ENCODE measurements at regions not wholly inside any gene's neighbourhood (a gene's known extent, or its start where the extent isn't known, plus 50 kb on each side); places are given as distances from the start of the nearest gene placed in this dataset.

- no peak overlapping the region for H3K4me3 ChIP-seq (ENCODE audit: low read depth, low read length)
- POLR2A ChIA-PET = no interaction called here
- no peak for TF ChIP-seq CTCF (IDR thresholded peaks at IDR 0.05; ENCODE audit: insufficient read depth, low read length, missing control alignments)
- CTCF ChIA-PET = no interaction called here
- DNase-seq (ENCODE audit: low read depth, low spot score) = no peak
Measured at GRCh38 chr9:1454616-1455347, 404.6 kb downstream of the DMRT2 start.

- CTCF ChIA-PET = no interaction called here
- no peak for TF ChIP-seq CTCF (IDR thresholded peaks at IDR 0.05; ENCODE audit: insufficient read depth, low read length, missing control alignments)
- no peak overlapping the region for H3K4me3 ChIP-seq (ENCODE audit: low read depth, low read length)
- no peak for DNase-seq (ENCODE audit: low read depth, low spot score)
- POLR2A ChIA-PET = no interaction called here
Measured at GRCh38 chr9:1455766-1456165, 405.6 kb downstream of the DMRT2 start.

DNA sequence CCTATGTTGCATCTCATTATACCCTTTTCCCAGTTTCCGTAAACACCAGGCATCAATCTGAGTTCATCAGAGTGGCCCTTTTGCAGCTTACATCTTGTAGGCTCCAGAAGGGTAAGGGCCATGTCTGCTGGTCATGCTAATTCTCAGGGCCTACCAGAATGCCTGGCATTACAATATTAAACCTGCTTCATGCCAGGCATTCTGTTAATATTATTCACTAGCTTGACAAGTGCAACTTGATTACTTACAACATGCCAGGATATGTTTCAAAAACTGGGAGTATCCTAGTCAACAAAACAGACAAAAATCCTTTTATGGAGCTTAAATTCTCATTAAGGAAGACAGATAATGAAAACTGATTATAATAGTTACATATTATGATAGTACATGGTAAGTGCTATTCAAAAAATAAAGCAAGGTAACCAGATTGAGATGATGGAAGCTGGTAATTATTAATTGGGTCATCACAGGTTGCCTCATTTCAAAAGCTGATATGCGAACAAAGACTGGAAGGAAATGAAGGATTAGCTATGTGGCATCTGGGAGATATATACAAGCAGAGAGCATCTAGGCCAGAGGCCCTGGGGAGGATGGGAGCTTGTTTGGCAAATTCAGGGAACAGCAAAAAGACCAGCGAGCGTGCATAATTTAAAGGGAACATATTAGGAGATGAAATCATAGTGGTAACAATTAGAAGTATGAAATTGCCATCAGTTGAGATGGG lies 406.3 kb downstream of the DMRT2 start:
- no peak overlapping the region for H3K4me3 ChIP-seq (ENCODE audit: low read depth, low read length)
- no peak for DNase-seq (ENCODE audit: low read depth, low spot score)
- ChIA-PET CTCF (no interaction called here), POLR2A (no interaction called here)
- no peak for TF ChIP-seq CTCF (IDR thresholded peaks at IDR 0.05; ENCODE audit: insufficient read depth, low read length, missing control alignments)

GRCh38 chr9:1457460-1457859 lies 407.3 kb downstream of the DMRT2 start:
- no peak for TF ChIP-seq CTCF (IDR thresholded peaks at IDR 0.05; ENCODE audit: insufficient read depth, low read length, missing control alignments)
- no peak overlapping the region for H3K4me3 ChIP-seq (ENCODE audit: low read depth, low read length)
- ChIA-PET POLR2A (no interaction called here), CTCF (no interaction called here)
- DNase-seq (ENCODE audit: low read depth, low spot score) = no peak

DNA sequence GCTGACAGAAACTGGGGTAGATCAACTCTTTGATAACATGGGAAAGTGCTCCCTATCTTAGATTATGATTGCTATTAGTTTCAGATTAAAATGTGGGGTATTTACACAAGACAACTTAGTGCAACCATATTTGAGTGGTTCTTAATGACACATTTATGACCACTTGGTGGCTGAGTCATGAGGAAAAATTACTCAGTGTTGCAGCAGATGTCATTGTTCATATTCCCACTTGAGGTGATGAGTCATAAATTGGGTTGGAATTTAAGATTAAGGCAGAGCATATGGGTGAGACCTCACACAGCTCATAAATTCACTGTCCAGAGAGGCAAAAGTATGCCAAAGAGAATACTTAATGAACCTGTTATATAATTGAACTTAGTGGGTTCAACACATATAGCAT lies 408.3 kb downstream of the DMRT2 start:
- TF ChIP-seq CTCF (IDR thresholded peaks at IDR 0.05; ENCODE audit: insufficient read depth, low read length, missing control alignments) = no peak
- ChIA-PET CTCF (no interaction called here), POLR2A (no interaction called here)
- H3K4me3 ChIP-seq (ENCODE audit: low read depth, low read length) = no peak overlapping the region
- peak; percentile 14 for DNase-seq (ENCODE audit: low read depth, low spot score)

GRCh38 chr9:1460143-1460769 lies 410.1 kb downstream of the DMRT2 start:
- ChIA-PET CTCF (no interaction called here), POLR2A (no interaction called here)
- no peak for DNase-seq (ENCODE audit: low read depth, low spot score)

More at GRCh38 chr9:1460143-1460769, 410.1 kb downstream of the DMRT2 start:
- H3K4me3 ChIP-seq (ENCODE audit: low read depth, low read length) = no peak overlapping the region
- no peak for TF ChIP-seq CTCF (IDR thresholded peaks at IDR 0.05; ENCODE audit: insufficient read depth, low read length, missing control alignments)

Data from AG04449 (cell line).